ENCODE measurements at regions not wholly inside any gene's neighbourhood (a gene's known extent, or its start where the extent isn't known, plus 50 kb on each side); places are given as distances from the start of the nearest gene placed in this dataset.
"Not testable (repeated sequence)": the region's sequence is repeated elsewhere in the genome, so short reads cannot be mapped to it uniquely, and the experiment has no call there.

DNA sequence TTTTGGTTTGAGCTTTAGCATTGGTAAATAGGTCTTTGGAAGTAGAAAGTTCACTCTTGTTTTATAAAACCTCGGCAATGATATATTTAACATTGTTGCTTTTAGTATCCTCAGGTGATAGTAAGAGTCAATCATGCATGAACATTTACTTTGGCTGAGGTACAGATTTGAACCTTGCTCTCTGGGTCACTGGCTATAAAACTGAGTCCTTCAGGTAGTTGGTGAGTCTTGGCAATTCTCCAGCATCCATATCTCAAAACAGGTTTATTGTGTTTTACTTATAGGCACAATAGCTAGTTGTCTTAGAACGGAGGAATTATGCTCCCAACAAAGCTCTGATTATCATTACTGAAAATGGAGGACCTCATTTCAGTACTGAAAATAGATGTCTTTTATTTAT is 75.1 kb downstream of the MAT2B start:
- TF ChIP-seq, protein P1, sequence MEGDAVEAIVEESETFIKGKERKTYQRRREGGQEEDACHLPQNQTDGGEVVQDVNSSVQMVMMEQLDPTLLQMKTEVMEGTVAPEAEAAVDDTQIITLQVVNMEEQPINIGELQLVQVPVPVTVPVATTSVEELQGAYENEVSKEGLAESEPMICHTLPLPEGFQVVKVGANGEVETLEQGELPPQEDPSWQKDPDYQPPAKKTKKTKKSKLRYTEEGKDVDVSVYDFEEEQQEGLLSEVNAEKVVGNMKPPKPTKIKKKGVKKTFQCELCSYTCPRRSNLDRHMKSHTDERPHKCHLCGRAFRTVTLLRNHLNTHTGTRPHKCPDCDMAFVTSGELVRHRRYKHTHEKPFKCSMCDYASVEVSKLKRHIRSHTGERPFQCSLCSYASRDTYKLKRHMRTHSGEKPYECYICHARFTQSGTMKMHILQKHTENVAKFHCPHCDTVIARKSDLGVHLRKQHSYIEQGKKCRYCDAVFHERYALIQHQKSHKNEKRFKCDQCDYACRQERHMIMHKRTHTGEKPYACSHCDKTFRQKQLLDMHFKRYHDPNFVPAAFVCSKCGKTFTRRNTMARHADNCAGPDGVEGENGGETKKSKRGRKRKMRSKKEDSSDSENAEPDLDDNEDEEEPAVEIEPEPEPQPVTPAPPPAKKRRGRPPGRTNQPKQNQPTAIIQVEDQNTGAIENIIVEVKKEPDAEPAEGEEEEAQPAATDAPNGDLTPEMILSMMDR (IDR thresholded peaks at IDR 0.05; ENCODE audit: insufficient read depth, low read length, severe bottlenecking), result no peak
- FAIRE-seq, result no peak

DNA sequence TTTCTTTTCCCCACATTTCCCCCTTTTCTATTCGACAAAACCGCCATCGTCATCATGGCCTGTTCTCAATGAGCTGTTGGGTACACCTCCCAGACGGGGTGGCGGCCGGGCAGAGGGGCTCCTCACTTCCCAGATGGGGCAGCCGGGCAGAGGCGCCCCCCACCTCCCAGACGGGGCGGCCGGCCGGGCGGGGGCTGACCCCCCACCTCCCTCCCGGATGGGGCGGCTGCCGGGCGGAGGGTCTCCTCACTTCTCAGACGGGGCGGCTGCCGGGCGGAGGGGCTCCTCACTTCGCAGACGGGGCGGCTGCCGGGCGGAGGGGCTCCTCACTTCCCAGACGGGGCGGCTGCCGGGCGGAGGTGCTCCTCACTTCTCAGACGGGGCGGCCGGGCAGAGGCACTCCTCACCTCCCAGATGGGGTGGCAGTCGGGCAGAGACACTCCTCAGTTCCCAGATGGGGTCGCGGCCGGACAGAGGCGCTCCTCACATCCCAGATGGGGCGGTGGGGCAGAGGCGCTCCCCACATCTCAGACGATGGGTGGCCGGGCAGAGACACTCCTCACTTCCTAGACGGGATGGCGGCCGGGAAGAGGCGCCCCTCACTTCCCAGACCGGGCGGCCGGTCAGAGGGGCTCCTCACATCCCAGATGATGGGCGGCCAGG is 78.2 kb downstream of the MAT2B start:
- not testable (repeated sequence) for FAIRE-seq; H3K27me3 ChIP-seq (ENCODE audit: control insufficient read depth, insufficient read depth, low read length); DNase-seq (ENCODE audit: low read depth); H3K4me3 ChIP-seq (ENCODE audit: low read depth, low read length); H3K36me3 ChIP-seq (ENCODE audit: control insufficient read depth, insufficient read depth, low read length)

More for the DNA sequence above, 75.1 kb downstream of the MAT2B start:
- Histone ChIP-seq H3K27me3 (ENCODE audit: control insufficient read depth, insufficient read depth, low read length) (no peaks in the 10 kb centered on the region), H3K36me3 (ENCODE audit: control insufficient read depth, insufficient read depth, low read length) (no peaks in the 10 kb centered on the region), H3K4me3 (ENCODE audit: low read depth, low read length) (no peak overlapping the region)
- no peak for DNase-seq (ENCODE audit: low read depth)

DNA sequence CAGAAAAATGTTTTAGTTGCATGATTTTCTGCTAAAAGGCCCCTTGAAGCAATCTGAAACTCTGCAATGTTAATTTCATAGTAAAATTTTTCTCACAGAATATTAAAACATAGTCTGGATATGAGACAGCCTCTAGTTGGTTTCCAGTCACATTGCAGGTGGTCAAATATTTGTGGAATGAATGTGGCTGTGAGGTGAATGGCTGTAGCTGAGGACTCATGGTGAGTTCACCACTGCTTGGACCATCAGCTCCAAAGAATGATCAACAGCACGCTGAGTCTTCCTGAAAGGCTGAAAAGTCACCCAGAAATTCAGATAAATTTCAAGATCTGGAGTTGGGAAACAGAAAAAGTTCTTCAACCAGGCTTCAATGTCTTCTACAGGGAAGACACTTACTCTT is 79.8 kb downstream of the MAT2B start:
- peak; percentile 51 for DNase-seq (ENCODE audit: low read depth)
- Histone ChIP-seq H3K4me3 (ENCODE audit: low read depth, low read length) (no peak overlapping the region), H3K36me3 (ENCODE audit: control insufficient read depth, insufficient read depth, low read length) (no peaks in the 10 kb centered on the region), H3K27me3 (ENCODE audit: control insufficient read depth, insufficient read depth, low read length) (no peaks in the 10 kb centered on the region)
- TF ChIP-seq, protein P1 (IDR thresholded peaks at IDR 0.05; ENCODE audit: insufficient read depth, low read length, severe bottlenecking), result no peak
- FAIRE-seq, result no peak

DNA sequence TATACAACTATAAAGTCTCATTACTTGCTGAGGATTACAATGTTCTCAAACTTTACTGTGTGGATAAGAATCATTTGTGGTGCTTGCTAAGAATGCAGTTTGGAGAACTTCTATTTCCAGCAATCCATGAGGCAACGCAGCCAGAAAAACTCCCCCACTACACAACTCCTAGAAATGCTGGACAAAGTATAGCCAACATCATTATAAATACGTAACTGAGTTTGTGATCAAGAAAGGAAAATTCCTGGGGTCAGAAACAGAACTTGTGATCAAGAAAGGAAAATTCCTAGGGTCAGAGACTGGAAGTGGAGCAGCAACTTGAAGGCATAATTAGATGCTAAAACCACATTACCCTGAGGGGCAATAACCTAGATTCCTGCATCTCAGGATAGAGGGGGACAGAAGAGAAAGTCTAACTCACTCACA is 81.1 kb downstream of the MAT2B start:
- FAIRE-seq, result no peak
- no peak for DNase-seq (ENCODE audit: low read depth)
- TF ChIP-seq, protein P1 (IDR thresholded peaks at IDR 0.05; ENCODE audit: insufficient read depth, low read length, severe bottlenecking), result no peak
- Histone ChIP-seq H3K27me3 (ENCODE audit: control insufficient read depth, insufficient read depth, low read length) (no peaks in the 10 kb centered on the region), H3K36me3 (ENCODE audit: control insufficient read depth, insufficient read depth, low read length) (no peaks in the 10 kb centered on the region), H3K4me3 (ENCODE audit: low read depth, low read length) (no peak overlapping the region)

DNA sequence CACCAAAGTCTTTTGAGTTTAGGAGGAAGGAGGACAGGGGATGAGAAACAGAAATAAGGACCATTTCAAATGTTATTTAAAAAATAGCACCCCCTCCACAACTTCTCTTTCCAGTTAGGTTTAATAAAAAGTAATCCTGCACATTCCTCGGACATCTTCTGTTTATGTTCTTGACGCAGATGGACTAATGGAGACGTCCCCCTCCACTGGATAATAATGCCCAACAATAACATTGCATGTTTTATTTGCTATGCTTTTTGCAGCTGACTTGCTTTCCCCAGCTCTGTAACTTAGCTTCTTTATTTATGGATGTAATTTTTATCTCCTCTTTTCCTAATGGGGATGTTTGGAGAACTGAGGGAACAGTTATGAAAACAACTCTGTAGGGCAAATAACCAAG is 89.5 kb downstream of the MAT2B start:
- FAIRE-seq, result no peak
- DNase-seq (ENCODE audit: low read depth), result no peak
- no peaks in the 10 kb centered on the region for H3K27me3 ChIP-seq (ENCODE audit: control insufficient read depth, insufficient read depth, low read length)
- no peaks in the 10 kb centered on the region for H3K36me3 ChIP-seq (ENCODE audit: control insufficient read depth, insufficient read depth, low read length)
- TF ChIP-seq, protein P1 (IDR thresholded peaks at IDR 0.05; ENCODE audit: insufficient read depth, low read length, severe bottlenecking), result no peak
- H3K4me3 ChIP-seq (ENCODE audit: low read depth, low read length), result no peak overlapping the region

DNA sequence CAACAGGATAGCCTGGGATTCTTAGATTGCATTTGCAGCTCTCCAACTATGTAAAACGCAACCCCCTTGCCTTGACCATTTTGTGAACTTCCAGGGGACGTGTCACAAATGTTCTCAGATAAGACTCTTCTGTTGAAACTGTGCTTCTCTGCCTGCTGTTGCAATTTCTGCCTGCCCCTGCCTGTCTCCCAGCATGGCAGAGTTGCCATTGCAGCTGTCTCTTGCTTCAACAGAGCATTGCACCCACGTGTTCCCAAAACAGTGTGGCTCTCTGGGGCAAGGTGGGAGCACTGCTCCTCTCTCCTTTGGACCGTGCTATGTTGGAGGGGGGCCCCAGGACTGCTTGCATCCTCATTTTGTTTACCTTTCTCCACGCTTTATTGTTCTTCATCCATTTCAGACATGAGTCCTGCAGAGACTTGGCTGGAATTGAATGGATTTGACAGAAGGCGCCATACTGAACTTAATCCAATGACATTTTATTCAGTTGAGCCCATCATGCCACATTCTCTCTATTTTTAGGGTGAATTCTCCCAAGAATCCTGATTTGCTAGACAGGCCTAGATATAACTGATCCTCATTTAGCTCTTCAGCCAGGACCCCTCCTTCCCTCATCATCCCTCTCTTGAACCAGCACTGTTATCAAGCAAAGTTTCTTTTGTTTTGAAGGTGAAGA is 90.7 kb downstream of the MAT2B start:
- H3K27me3 ChIP-seq (ENCODE audit: control insufficient read depth, insufficient read depth, low read length), result no peaks in the 10 kb centered on the region
- no peak for DNase-seq (ENCODE audit: low read depth)
- H3K36me3 ChIP-seq (ENCODE audit: control insufficient read depth, insufficient read depth, low read length), result no peaks in the 10 kb centered on the region
- no peak overlapping the region for H3K4me3 ChIP-seq (ENCODE audit: low read depth, low read length)
- no peak for FAIRE-seq
- TF ChIP-seq, protein P1 (IDR thresholded peaks at IDR 0.05; ENCODE audit: insufficient read depth, low read length, severe bottlenecking), result no peak

Data from bronchial epithelial cell (primary cell).